Activated CD8-positive, alpha-beta memory T cell treated with anti-CD3 and anti-CD28 coated beads for 4 hours (primary cell): ENCODE measurements at regions not wholly inside any gene's neighbourhood (a gene's known extent, or its start where the extent isn't known, plus 50 kb on each side); places are given as distances from the start of the nearest gene placed in this dataset.

Experiments used
- DNase-seq, 2 donors: peaks; one replicate each; pipeline ENCODE4 v3.0.0-alpha.2; 2020; ENCODE audit warnings: low read depth in 2 of 2

DNA sequence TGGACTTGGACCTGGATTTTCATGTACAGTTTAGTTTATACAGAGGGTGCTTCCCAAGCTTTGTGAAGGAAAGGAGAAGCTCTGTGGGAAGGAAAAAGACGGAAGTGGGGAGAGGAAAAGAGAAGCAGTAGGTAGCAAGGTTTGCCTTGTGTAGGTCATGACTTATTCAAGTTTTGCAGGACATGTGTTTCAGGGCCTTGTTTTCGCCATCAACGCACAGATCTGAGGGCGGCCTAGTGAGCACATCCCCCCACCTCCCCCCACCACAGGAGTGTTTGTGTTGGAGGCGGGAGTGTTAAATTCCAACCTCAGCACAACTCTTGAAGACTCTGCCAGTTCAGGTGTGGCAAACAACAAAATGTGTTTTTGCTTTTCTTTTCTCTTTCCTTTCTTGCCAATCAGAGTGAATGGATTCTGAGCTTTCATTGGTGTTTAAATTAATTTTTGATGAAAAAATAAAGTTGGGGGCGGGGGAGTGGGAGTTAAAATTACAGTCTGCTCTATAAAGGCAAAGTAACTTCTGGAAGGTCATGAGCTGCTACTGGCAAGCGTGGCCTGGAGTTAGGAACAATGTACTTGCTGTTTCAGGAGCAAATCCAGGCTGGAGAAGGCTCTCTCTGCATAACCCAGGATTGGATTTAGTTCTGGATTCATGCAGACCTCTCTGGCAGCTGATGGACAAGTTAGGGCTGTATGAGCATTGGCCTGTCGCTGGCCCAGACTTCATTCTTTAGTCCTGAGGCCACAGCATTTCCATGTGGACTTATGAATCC, 338.5 kb downstream of the CD83 start:
- DNase-seq = no peak

DNA sequence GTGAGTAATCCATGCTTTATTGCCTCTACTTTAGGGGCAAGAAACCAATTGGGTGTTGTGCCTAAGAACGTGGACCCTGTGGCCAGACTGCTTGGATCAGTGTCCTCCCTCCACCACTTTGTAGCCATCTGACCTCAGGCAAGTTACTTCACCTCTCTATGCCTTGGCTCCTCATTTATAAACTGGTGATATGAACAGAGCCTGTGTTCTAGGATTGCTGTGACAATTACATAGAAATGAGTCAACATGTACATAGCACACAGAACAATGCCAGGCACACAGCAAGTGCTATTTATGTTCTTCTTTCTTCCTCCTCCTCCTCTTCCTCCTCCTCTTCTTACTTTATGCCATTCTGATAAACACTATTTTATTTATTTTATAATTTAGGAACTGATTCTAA, 339.4 kb downstream of the CD83 start:
- no peak for DNase-seq

DNA sequence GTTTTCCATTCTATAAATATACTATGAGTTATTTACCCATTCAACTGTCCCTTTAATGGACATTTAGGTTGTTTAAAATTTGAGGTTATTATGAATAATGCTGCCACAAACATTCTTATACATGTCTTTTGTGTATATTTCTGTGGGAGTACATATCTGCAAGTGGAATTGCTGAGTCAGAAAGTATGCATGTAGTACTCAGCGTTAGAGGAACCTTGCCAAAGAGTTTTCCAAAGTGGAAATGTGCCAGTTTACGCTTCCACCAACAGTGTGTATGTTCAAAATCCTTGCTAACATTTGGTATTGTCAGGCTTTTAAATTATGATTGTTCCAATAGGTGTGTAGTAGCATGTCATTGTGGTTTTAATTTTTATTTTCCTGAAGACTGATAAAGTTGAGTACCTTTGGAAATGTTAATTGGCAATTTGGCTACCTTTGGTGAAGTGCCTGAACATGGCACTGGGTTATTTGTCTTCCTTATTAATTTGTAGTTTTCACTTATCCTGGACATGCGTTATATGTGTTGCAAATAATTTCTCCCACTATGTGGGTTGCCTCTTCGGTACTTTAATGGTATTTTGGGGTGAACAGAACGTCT, 341.2 kb downstream of the CD83 start:
- DNase-seq = no peak

DNA sequence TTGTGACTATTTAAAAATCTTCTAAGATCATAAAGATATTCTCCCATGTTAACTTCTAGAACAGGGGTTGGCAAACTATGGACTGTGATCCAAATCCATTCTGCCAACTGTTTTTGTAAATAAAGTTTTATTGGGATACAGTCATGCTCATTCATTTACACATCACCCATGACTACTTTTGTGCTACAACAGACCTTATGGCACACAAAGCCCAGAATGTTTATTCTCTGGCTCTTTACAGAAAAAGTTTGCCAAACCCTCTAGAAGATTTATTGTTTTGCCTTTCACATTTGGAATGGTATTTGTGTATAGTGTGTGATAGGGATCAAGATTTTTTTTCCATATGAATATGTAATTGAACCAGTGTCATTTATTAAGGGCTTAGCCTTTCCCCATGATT, 341.7 kb downstream of the CD83 start:
- DNase-seq = no peak

DNA sequence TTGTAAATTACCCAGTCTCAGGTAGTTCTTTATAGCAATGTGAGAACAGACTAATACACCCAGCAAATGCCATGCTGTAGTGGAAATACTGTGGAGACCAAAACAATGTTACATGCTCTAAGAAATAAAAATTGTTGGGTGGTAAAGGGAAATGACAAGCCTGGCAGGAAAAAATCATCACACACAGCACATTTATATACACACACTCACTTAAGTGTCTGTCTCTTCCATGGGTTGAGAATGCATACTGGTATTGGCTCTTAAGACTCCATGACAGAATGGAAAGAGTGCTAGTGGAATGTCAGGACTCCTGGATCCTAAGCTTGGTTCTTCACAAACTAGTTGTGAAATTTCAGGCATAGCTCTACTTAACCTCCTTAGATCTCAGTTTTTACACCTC, 343.0 kb downstream of the CD83 start:
- DNase-seq = no peak

DNA sequence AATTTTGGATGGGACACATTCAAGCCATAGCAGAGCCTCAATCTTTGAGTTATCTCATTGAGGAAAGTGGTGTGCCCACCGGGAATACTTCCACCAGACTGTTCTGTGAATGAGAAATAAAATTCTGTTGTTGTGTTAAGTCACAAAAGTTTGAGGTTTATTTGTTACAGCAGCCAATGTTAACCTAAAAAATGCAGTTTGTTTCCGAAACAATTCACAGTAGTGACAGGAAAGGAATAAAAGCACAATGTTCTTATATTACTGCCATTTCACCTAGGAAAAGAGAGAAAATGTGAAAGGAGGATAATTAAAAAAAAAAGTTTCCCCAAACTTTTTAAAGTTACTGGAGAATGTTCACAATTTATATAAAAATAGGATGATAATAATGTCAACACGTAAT, 344.6 kb downstream of the CD83 start:
- no peak for DNase-seq

DNA sequence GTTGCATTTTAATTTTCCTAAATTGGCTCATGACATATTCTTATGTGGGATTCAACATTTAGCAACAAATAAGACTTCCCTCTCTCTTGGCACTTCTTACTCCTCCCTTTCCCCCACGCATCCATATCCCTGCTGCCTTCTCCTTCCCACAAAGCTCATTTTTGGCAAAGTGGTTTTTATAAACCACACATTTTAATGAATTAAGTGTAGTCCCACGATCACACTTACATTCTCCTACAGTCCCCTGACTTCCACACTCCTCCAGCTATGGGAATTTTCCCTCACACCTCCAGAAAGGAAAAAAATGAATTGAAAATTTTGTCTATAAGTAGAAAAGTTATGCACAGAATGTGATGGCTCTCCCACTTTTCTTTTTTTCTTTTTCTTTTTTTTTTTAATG, 345.0 kb downstream of the CD83 start:
- DNase-seq = no peak

DNA sequence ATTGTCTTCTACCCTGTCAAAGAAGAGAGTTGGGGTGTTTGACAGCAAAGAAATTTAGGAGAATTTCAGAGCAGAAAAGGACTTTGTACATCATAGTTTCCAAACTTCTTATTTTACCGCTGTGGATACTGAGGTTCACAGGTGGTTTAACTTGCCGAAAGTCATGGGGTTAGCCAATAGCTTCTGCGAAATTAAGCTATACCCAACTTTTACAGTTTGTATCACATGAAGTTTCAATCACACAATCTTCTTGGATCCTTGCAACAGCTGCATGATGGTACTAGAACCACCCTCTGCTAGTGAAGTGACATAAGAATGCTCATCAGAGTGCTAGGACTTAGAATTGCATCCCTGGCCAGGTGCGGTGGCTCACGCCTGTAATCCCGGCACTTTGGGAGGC, 345.5 kb downstream of the CD83 start:
- no peak for DNase-seq

DNA sequence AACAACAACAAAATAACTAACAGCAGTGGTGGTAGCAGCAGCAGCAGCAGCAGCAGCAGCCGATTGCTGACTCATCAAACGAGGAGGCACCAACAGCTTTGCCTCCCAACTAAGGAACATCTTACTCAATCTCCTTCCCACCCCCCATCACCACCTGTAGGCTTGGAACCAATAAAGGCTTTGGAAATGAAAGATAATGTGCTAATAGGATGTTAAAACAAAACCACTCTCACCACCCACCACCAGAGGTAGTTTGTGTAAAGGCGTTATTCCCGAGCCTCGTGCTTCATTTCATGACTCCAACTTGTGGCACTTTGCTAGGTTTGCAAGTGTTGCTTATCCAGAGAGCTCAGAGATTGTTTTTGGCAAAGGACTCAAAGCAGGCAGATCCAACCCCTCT, 346.5 kb downstream of the CD83 start:
- DNase-seq = no peak

DNA sequence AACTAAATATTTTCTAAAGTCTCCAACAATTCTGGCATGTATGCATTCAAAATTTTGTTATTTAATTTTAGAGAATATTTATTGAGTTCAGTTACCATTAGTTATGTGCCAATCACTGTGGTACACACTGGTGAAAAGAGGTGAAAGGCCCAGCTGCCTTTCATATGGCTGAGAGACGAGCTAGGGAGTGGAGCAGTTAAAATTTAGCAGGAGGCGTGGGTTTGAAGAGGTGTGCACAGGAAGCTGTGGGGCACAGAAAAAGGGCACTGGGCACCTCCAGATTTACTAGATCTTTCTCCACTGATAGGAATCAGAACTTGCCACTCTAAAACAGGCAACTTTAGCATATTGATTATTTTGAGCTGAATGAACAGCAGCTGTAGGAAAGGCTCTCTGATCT, 347.1 kb downstream of the CD83 start:
- no peak for DNase-seq

DNA sequence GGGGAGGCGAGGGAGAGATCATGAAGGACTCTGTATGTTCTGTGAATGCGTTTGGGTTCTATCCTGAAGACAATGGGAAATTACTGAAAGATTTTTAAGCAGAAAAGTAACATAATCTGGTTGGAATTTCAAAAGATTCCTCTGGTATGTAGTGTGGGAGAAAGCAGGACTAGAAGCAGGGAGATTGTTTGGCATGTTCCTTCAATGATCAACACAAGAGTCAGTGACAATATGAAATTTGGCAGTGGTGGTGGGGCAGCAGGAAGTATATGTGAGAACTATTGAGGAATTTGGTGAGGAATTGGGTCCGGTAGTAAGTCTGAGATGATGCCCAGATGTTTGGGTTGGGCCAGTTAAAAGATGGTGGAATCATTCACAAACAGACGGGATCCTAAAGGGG, 348.7 kb downstream of the CD83 start:
- no peak for DNase-seq

DNA sequence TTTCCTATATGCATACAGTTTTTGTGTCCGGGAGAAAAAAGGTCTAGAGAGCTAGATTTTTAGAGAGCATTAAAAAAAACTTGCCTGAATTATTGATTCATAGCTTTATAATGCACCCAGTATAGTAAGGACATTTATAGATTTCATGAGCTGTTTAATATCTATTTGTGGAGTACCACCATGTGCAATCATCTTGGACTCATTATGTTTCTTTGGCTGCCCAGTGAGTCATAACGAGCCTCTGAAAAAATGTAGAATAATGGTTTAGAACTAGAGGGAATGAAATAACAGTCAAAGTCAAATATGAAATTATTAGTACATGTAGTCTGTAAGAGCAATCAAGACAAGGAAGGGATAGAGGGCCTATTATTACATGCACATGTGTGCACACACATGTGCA, 350.0 kb downstream of the CD83 start:
- DNase-seq = no peak

DNA sequence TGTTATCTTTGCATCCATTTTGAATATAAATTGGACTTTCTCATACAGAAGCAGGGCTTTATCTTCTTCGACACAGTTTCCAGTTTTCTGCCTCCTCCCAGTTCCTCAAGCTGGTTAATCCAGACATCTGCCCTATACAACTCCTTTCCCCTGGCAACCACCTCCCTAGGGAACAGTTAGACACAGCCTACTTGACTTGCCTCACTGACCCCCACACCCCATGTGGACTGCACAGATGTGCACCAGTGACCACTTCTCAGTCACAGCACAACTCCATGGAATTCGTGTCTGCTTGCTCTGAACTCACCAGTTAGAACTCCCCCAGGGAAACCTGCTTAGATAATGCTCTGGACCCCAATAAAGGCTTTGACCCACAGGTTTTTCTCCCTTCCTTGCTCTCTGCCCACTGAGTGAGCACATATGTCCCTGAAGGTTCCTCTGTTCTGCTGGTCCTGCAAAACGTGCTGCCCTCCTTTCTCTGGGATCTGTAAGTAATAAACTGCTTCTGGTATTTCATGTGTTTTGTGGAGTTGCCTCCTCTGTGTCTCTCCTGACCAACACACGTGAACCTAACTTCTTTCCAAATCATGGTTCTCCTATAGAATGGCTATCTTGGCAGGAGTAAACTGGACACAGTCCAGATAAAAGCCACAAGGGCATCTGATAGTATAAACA, 351.2 kb downstream of the CD83 start:
- DNase-seq = no peak

DNA sequence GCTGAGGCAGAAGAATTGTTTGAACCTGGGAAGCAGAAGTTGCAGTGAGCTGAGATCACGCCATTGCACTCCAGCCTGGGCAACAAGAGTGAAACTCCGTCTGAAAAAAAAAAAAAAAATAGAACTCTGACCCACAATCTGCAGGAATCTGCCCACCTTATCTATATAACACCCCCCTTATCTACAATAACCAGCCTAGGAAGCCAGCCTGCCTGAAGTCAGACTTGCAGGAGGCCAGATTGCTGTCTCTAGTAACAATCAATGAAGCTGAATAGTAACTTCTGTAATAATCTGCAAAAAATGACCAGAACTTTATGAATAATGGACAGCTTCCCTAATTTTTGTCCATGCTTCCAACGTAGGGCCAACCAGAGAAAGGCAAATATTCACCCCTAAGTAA, 352.5 kb downstream of the CD83 start:
- DNase-seq = no peak

DNA sequence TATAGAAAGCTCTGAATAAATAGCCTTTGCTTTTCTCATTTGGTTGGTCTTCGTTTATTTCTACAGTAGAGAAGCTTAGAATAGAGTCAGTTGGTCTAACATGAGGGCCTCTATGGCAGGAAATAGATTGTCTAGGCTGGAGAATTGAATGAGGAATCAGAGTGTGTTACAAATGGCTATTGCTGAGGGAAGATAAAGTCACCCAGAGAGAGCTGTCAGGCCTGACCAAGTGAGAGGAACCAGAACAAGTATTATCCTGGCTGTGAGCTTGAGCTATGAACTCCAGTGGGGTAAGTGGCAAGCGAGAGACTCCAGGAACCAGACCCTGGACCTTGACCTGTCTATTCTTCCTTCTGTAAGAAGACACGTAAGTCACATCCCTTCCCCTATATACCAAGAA, 353.1 kb downstream of the CD83 start:
- DNase-seq = no peak

DNA sequence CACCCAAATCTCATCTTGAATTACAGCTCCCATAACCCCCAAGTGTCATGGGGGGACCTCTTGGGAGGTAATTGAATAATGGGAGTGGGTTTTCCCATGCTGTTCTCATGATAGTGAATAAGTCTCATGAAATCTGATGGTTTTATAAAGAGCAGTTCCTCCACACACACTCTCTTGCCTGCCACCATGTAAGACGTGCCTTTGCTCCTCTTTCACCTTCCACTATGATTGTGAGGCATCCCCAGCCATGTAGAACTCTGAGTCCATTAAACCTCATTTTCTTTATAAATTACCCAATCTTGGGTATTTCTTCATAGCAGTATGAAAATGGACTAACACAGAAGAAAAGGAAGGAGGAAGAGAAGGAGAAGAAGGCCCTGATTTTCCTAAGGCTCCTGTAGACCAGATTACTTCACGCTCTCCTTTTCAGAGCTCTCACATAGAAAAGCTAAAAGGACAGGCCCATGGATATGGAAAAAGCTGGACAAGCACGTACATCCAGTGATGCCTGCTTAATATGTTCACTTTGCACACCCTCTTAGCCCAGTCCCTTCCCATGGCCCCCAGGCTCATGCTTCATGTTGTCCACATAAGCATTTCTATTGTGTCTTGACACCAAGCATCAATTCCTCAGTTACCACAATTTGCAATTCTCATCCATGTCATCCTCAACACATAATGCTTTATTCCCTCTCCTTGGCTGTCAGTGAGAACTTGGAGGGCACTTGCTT, 354.8 kb downstream of the CD83 start:
- DNase-seq = no peak

DNA sequence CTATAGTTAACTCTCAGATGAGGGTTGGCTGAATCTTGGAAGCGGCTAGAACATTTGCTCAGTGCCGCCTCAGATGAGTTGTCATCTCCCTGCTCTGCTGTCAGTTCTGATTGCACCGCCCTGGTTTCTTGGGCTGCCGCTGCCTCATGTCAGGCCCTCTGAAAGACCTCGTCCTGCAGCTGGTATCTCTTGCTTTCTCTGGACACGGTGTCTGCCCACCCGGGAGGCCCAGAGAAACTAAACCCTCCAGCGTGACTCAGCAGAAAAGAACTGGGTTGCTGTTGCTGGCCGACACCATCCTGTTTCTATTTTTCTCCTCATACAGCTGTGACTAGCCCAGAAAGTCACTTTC, 355.4 kb downstream of the CD83 start:
- DNase-seq = no peak

DNA sequence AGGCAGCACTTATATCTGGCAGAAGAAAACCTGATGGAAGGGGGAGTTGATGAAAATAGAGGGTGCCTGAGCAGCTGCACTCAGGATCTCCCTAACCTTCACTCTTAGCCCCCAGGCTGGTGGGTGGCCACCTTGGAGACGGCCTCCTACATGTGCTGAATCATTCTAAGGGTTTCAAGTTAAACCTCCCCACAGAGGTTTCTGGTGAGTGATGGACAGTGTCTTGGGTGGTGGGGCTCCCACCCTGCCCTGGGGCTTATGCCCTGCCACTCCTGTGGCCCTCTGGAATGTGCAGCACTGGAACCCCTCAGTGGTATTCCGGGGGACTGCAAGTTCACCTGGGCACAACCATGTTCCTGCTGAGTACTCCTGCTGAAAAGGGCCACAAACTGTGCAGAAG, 357.2 kb downstream of the CD83 start:
- no peak for DNase-seq

DNA sequence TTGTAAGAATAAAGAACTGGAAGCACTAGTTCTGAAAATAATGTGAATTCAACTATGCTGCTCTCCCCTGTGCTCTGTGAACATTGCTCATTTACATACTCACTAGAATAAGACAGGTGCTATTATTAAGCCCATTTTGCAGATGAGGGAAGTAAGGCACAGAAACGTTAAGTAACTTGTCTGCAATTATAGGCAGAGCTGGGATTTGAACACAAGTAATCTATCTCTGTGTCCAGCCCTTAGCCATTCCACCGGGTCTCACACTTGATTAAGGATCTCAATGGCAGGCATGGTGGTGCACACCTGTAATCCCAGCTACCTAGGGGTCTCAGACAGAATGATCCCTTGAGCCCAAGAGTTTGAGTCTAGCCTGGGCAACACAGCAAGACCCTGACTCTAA, 357.7 kb downstream of the CD83 start:
- no peak for DNase-seq

DNA sequence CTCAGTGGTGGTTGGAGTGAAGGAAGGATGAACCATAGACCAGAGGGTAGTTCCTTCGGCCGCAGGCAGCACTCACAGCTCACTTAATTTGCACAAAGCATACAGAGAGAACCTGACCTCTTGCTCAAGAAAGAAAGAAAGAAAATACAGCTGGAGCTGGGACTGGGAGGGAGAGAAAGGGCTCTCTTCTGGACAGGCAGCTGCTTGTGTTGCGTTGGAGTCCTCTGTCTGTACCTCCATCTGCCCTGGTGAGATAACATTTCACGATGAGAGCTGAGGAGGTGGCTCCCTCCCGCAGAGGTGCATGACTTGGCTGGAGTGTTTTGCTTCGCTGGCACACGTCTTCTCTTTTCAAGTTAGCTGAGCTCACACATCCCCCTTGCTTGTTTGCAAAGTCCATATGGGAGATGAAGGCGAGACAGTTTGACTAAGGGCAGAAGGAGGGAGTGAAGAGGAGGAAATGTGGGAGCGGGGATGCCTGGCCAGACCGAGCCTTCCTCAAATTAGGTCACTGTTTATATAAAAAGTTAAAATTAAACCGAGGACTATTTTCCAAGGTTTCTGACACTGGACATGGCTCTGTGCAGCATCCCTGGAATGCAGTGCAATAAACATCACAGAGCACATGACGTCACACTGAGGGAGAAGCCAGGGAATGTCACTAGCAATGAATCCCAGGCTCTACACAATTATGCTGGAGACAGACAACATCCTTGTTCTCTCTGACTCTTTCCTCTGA, 359.4 kb downstream of the CD83 start:
- no peak for DNase-seq

DNA sequence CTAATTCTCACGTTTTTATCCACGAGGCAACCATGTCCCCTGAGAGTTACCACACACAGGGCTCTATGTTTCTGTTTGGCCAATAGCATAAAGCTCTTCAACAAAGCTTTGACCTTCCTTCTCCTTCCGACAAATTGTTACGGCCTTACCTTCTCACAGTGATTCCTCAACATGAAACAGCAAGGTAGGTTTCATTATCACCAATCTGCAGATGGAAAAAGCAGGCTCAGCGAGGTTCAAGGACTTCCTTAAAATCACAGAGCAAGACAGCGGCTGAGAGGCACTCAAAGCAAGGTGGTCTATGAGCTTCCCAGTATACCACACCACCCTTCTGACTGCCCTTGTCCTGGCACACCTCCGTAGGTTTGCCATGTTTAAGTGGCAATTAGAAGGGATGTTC, 360.0 kb downstream of the CD83 start:
- DNase-seq = no peak
